Trophoblast cell (in vitro differentiated cells and primary cell): ENCODE measurements at regions not wholly inside any gene's neighbourhood (a gene's known extent, or its start where the extent isn't known, plus 50 kb on each side); places are given as distances from the start of the nearest gene placed in this dataset.
"Not testable (repeated sequence)": the region's sequence is repeated elsewhere in the genome, so short reads cannot be mapped to it uniquely, and the experiment has no call there.

ENCODE experiments used
- DNase-seq, 2 donors: peaks; one replicate each; pipeline ENCODE4 v3.0.0-alpha.2; 2016
- H2AFZ ChIP-seq: 2 replicates; pipeline ENCODE4 v1.6.1; 2013; ENCODE audit warnings: low read length, moderate library complexity, mild to moderate bottlenecking; ENCODE audit not compliant: insufficient read depth, poor library complexity
- H2AK5ac ChIP-seq: 2 replicates; pipeline ENCODE4 v1.6.1; 2013; ENCODE audit warnings: mild to moderate bottlenecking, low read length
- H2BK120ac ChIP-seq: 2 replicates; pipeline ENCODE4 v1.6.1; 2013; ENCODE audit warnings: low read length, mild to moderate bottlenecking, moderate library complexity; ENCODE audit not compliant: insufficient read depth, poor library complexity
- H2BK12ac ChIP-seq: 2 replicates; pipeline ENCODE4 v1.6.1; 2013; ENCODE audit warnings: mild to moderate bottlenecking, low read length, moderate library complexity
- H2BK5ac ChIP-seq: 2 replicates; pipeline ENCODE4 v1.6.1; 2013; ENCODE audit warnings: low read length, low read depth, moderate library complexity, mild to moderate bottlenecking; ENCODE audit not compliant: poor library complexity
- H3K14ac ChIP-seq: 2 replicates; pipeline ENCODE4 v1.6.1; 2013; ENCODE audit warnings: mild to moderate bottlenecking, low read length
- H3K18ac ChIP-seq: 2 replicates; pipeline ENCODE4 v1.6.1; 2013; ENCODE audit warnings: mild to moderate bottlenecking, low read length
- H3K23ac ChIP-seq: 2 replicates; pipeline ENCODE4 v1.6.1; 2013; ENCODE audit warnings: low read length
- H3K27ac ChIP-seq: 2 replicates; pipeline ENCODE4 v1.5.1; 2013; ENCODE audit warnings: low read depth, mild to moderate bottlenecking, inconsistent platforms, low read length, moderate library complexity
- H3K27me3 ChIP-seq: 2 replicates; pipeline ENCODE4 v1.6.1; 2013; ENCODE audit warnings: inconsistent platforms, mild to moderate bottlenecking, low read length, moderate library complexity; ENCODE audit not compliant: insufficient read depth
- H3K36me3 ChIP-seq, 2 experiments: 1 replicate in 1 of 2; 2 replicates in 1 of 2; pipeline ENCODE4 v1.6.1; 2013; ENCODE audit warnings: low read length in 2 of 2, mild to moderate bottlenecking in 2 of 2, moderate library complexity in 1 of 2; ENCODE audit not compliant: insufficient read depth in 2 of 2, control insufficient read depth in 1 of 2
- H3K4ac ChIP-seq: 2 replicates; pipeline ENCODE4 v1.6.1; 2013; ENCODE audit warnings: low read depth, mild to moderate bottlenecking, low read length, moderate library complexity
- H3K4me1 ChIP-seq, 2 experiments: 1 replicate in 1 of 2; 2 replicates in 1 of 2; pipeline ENCODE4 v1.6.1; 2013; ENCODE audit warnings: low read length in 2 of 2, mild to moderate bottlenecking in 2 of 2, moderate library complexity in 1 of 2; ENCODE audit not compliant: insufficient read depth in 2 of 2, control insufficient read depth in 1 of 2
- H3K4me2 ChIP-seq: 2 replicates; pipeline ENCODE4 v1.6.1; 2013; ENCODE audit warnings: inconsistent platforms, mild to moderate bottlenecking, low read length, moderate library complexity
- H3K4me3 ChIP-seq: 2 replicates; pipeline ENCODE4 v1.5.1; 2013; ENCODE audit warnings: mild to moderate bottlenecking, low read depth, low read length, inconsistent platforms
- H3K79me1 ChIP-seq: one replicate; pipeline ENCODE4 v1.6.1; 2013; ENCODE audit warnings: low read length
- H3K79me2 ChIP-seq: 2 replicates; pipeline ENCODE4 v1.6.1; 2013; ENCODE audit warnings: low read length, mild to moderate bottlenecking; ENCODE audit not compliant: control insufficient read depth, insufficient read depth, poor library complexity
- H3K9ac ChIP-seq: 2 replicates; pipeline ENCODE4 v1.6.1; 2013; ENCODE audit warnings: mild to moderate bottlenecking, low read length
- H3K9me3 ChIP-seq: 2 replicates; pipeline ENCODE4 v1.6.1; 2013; ENCODE audit warnings: low read depth, mild to moderate bottlenecking, control low read depth, inconsistent platforms, low read length; ENCODE audit not compliant: insufficient read depth
- H4K12ac ChIP-seq: 2 replicates; pipeline ENCODE4 v1.6.1; 2013; ENCODE audit warnings: low read depth, mild to moderate bottlenecking, low read length, moderate library complexity
- H4K8ac ChIP-seq: 2 replicates; pipeline ENCODE4 v1.6.1; 2013; ENCODE audit warnings: low read depth, mild to moderate bottlenecking, low read length, moderate library complexity
- H4K91ac ChIP-seq: one replicate; pipeline ENCODE4 v1.6.1; 2013; ENCODE audit warnings: low read depth, mild to moderate bottlenecking, low read length, moderate library complexity
- WGBS: extraction: QIAGEN DNeasy Blood & Tissue Kit; methylation state at CpG from one replicate; pipeline ENCODE4 v1.1.7; 2013; ENCODE audit warnings: missing lambda C conversion rate; ENCODE audit not compliant: insufficient read length, insufficient coverage; ENCODE audit errors: extremely low coverage; 5-methylcytosine and 5-hydroxymethylcytosine counted together

GRCh38 chrX:25503826-25504225, 488.1 kb upstream of the ARX start:
- H3K79me2 ChIP-seq = no peaks in the 10 kb centered on the region
- no peak overlapping the region for H3K9ac ChIP-seq
- H3K36me3 ChIP-seq = no peaks in the 10 kb centered on the region
- DNase-seq = no peak
- H2AK5ac ChIP-seq = no peak overlapping the region
- H4K8ac ChIP-seq = no peak overlapping the region
- no CpG with 5 or more reads among the region's 3 CpGs for WGBS
- no peak overlapping the region for H2AFZ ChIP-seq
- no peak overlapping the region for H3K4ac ChIP-seq
- H2BK120ac ChIP-seq = no peak overlapping the region
- H3K14ac ChIP-seq = no peak overlapping the region
- no peak overlapping the region for H4K12ac ChIP-seq
- H3K4me2 ChIP-seq = no peak overlapping the region
- no peak overlapping the region for H2BK12ac ChIP-seq
- no peak overlapping the region for H3K23ac ChIP-seq
- H3K4me1 ChIP-seq = no peaks in the 10 kb centered on the region
- no peaks in the 10 kb centered on the region for H3K9me3 ChIP-seq
- H3K79me1 ChIP-seq = no peaks in the 10 kb centered on the region
- no peak overlapping the region for H3K27ac ChIP-seq
- H4K91ac ChIP-seq = no peak overlapping the region
- no peak overlapping the region for H3K18ac ChIP-seq
- H3K4me3 ChIP-seq = no peak overlapping the region
- H3K27me3 ChIP-seq = no peaks in the 10 kb centered on the region
- H2BK5ac ChIP-seq = no peak overlapping the region

DNA sequence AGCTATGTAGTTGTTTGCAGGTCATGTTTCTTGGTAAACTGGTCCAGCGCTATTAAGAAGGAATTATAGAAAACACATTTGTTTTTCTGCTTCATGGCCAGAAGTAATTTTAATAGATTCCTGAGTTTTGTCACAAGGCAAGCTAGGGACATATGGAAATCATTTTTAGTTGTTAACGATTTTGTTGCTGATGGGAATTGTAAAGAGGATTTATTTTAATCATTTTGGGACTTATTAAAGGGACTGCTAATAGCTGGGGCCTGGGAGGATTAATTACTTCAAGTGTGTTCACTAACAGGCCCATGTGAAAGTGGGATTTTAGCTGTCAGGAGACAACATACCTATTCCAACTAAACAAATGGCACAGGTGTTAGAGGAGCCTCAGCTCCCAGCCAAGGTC, 492.0 kb upstream of the ARX start:
- Histone ChIP-seq H3K79me1 (no peaks in the 10 kb centered on the region), H2AFZ (no peak overlapping the region)
- WGBS = no CpG with 5 or more reads among the region's 2 CpGs

DNA sequence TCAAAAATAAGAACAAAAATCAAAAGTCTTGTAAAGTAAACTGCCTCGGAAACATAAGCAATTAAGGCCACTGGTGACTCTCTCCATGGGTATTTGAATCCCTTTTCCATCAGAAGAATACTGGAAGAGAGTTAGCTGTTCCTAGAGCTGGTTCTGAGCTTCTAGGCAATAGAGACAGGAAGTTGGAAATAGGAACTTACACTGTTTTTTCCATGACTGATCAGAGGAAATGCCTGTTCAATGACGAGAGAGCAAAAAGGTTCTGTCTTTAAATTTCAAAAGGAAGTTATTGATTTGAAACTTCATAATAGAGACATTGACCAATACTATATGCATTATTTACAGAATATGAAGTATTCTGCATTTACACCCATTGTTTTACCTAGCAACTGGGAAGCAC, 503.5 kb upstream of the ARX start:
- H3K14ac ChIP-seq = no peak overlapping the region
- no peak overlapping the region for H3K27ac ChIP-seq
- H3K23ac ChIP-seq = no peak overlapping the region
- no peaks in the 10 kb centered on the region for H3K4me1 ChIP-seq
- no peak overlapping the region for H2BK12ac ChIP-seq
- no peaks in the 10 kb centered on the region for H3K27me3 ChIP-seq
- H2BK120ac ChIP-seq = no peak overlapping the region
- H3K36me3 ChIP-seq = no peaks in the 10 kb centered on the region
- no peak overlapping the region for H3K9ac ChIP-seq
- no peaks in the 10 kb centered on the region for H3K9me3 ChIP-seq
- H3K4ac ChIP-seq = no peak overlapping the region
- H3K79me2 ChIP-seq = no peaks in the 10 kb centered on the region
- H3K4me2 ChIP-seq = no peak overlapping the region
- WGBS = no CpG with 5 or more reads among the region's 2 CpGs
- no peak overlapping the region for H4K8ac ChIP-seq
- no peak overlapping the region for H2BK5ac ChIP-seq
- no peaks in the 10 kb centered on the region for H3K79me1 ChIP-seq
- no peak overlapping the region for H4K91ac ChIP-seq
- H2AK5ac ChIP-seq = no peak overlapping the region
- H2AFZ ChIP-seq = no peak overlapping the region
- H3K18ac ChIP-seq = no peak overlapping the region
- DNase-seq = no peak
- H4K12ac ChIP-seq = no peak overlapping the region
- H3K4me3 ChIP-seq = no peak overlapping the region

More for the DNA sequence above, 492.0 kb upstream of the ARX start:
- no peaks in the 10 kb centered on the region for H3K27me3 ChIP-seq
- H3K18ac ChIP-seq = no peak overlapping the region
- H4K12ac ChIP-seq = no peak overlapping the region
- no peak overlapping the region for H3K4ac ChIP-seq
- H3K9ac ChIP-seq = no peak overlapping the region
- no peak overlapping the region for H2BK120ac ChIP-seq
- no peaks in the 10 kb centered on the region for H3K36me3 ChIP-seq
- no peak overlapping the region for H2AK5ac ChIP-seq
- no peak overlapping the region for H4K8ac ChIP-seq
- H3K23ac ChIP-seq = no peak overlapping the region
- H4K91ac ChIP-seq = no peak overlapping the region
- no peaks in the 10 kb centered on the region for H3K79me2 ChIP-seq
- no peak overlapping the region for H2BK5ac ChIP-seq
- H3K27ac ChIP-seq = no peak overlapping the region
- no peak for DNase-seq
- H2BK12ac ChIP-seq = no peak overlapping the region
- H3K9me3 ChIP-seq = no peaks in the 10 kb centered on the region
- H3K4me2 ChIP-seq = no peak overlapping the region
- H3K4me1 ChIP-seq = no peaks in the 10 kb centered on the region
- no peak overlapping the region for H3K14ac ChIP-seq
- H3K4me3 ChIP-seq = no peak overlapping the region

- WGBS = no CpG with 5 or more reads among the region's 20 CpGs
- not testable (repeated sequence) for H3K79me2 ChIP-seq, H4K91ac ChIP-seq, H2BK120ac ChIP-seq, H3K9me3 ChIP-seq, H3K4ac ChIP-seq, H3K18ac ChIP-seq, H3K79me1 ChIP-seq, H3K4me2 ChIP-seq, H2BK5ac ChIP-seq, H2BK12ac ChIP-seq, H3K4me1 ChIP-seq, H3K36me3 ChIP-seq, H4K8ac ChIP-seq, H3K27ac ChIP-seq, H2AFZ ChIP-seq, H2AK5ac ChIP-seq, H4K12ac ChIP-seq, H3K27me3 ChIP-seq, H3K4me3 ChIP-seq, H3K23ac ChIP-seq, DNase-seq, H3K9ac ChIP-seq, H3K14ac ChIP-seq
Observed at GRCh38 chrX:25522443-25523010, 506.8 kb upstream of the ARX start.
